Dedifferentiated amniotic fluid mesenchymal stem cell (primary cell): ENCODE measurements at regions not wholly inside any gene's neighbourhood (a gene's known extent, or its start where the extent isn't known, plus 50 kb on each side); places are given as distances from the start of the nearest gene placed in this dataset.
"Not testable (repeated sequence)": the region's sequence is repeated elsewhere in the genome, so short reads cannot be mapped to it uniquely, and the experiment has no call there.

ENCODE experiments used
- DNase-seq: peaks from one replicate; pipeline ENCODE4 v3.0.0-alpha.2; 2016; ENCODE audit errors: extremely low spot score

DNA sequence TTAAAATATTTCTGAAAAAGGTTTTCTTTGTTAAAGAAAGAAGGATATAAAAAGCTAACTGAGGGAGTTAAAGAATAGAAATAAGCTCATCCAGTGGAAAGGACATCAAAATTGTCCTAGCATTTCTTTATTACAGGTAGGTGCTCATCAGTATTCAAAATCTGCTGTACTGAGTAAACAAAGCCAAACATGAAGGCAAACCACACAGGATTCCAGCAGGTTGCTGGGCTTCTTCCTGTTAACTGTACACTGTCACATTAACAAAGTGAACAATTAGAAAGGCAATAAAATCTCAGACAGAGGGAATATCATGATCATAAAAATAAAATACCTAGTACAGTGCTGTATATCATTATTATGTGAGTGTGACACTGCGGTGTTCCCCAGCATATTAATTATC, 1541.0 kb downstream of the SLITRK5 start:
- no peak for DNase-seq

DNA sequence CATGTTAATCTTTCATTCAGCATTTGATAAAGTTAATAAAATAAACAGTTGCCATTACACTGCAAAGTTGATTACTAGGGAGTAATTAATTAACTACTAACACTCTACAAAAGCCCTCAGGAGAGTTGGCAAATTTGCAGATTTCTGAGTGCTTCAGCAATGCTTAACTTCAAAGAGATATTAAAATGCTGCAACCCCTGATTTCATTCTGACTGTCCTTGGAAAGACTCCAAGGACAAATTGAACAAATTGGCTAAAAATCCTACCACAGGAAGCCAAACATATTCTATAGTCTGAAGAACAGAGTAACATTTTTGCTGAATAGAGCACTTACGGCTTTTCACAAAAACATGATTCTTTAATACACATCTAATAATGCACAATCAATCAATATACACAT, 1543.0 kb downstream of the SLITRK5 start:
- no peak for DNase-seq

DNA sequence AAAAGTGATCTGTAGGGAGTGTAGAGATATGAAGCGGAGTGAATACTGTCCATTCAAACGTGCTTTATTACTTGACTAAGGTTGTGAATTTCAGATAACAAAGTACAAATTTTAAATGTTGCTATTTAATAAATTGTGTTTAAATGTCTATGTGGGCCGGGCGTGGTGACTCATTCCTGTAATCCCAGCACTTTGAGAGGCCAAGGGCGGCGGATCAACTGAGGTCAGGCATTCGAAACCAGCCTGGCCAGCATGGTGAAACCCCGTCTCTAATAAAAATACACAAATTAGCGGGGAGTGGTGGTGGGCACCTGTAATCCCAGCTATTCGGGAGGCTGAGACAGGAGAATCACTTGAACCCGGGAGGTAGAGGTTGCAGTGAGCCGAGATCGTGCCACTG, 1544.1 kb downstream of the SLITRK5 start:
- not testable (repeated sequence) for DNase-seq

DNA sequence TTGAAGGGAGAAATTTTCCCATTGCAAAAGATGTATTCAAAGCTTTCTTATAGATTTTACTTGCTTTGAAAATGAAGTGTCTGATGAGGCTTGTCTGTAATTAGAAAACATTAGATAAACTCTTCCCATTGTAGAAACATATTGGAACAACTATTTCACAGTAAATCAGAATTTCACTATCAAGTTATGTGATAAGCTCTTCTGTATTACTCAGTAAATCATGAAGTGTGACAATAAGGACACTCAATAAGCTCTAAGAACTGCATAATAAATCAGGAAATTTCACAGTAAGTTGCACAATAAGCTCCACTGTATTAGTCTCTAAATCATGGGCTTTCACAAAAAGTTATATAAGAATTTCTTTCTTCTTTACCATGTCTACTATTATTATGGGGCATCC, 1546.6 kb downstream of the SLITRK5 start:
- DNase-seq: no peak

DNA sequence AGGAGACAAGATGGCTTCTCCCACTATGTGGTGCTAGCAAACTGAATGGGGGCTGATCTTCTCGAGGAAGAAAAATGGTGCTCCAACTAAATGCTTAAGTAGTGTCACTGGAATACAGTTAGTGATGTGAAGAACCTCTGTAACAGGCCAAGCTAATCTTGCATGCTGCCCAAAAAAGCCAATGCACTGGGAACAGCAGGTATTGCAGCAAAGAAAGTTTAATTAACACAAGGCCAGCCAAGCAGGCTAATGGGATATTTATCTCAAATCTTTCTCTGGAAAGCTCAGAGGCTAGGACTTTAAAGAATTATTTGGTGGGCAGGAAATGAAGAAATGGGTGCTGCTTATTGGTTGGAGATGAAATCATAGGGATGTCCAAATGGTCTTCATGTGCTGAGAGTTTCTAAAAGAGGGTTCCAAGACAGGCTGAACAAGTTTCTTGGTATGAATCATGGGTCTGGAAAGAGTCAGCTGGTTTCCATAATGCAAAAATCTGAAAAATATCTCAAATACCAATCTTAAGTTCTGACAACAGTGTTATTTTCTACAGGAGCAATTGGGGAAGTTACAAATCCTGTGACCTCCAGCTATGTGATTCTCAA, 1550.5 kb downstream of the SLITRK5 start:
- no peak for DNase-seq

DNA sequence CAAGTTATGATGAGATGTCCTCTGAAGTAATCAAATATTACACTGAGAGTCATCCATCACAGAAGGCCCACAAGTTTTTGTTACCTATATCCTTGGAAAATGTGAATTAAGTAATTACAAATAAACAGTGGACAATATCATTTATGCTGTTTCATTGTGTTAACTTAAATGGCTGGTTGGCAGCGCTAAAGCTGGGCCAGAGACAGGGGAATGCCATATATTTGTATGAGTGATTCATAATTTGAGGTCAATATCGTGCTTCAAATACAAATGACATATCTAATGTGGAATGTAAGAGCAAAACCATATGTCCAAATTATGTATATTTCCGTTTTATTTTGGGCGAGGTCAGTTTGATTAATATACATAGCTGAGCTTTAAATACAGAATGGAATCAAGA, 1556.2 kb downstream of the SLITRK5 start:
- DNase-seq: no peak

DNA sequence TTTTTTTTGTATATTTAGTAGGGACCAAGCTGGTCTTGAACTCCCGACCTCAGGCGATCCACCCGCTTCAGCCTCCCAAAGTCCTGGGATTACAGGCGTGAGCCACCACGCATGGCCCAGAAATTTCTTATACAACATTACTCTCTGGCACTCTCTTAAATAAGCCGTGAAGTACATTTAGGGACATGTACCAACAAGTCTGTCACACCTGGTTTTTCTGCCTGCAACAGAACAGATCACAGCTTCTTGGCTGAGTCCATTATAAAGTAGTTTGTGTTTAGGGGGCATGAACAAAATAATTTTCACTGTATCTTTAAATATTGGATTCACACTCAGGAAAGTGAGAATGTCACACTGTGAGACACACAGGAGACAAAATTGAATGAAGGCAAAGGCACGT, 1567.3 kb downstream of the SLITRK5 start:
- no peak for DNase-seq

DNA sequence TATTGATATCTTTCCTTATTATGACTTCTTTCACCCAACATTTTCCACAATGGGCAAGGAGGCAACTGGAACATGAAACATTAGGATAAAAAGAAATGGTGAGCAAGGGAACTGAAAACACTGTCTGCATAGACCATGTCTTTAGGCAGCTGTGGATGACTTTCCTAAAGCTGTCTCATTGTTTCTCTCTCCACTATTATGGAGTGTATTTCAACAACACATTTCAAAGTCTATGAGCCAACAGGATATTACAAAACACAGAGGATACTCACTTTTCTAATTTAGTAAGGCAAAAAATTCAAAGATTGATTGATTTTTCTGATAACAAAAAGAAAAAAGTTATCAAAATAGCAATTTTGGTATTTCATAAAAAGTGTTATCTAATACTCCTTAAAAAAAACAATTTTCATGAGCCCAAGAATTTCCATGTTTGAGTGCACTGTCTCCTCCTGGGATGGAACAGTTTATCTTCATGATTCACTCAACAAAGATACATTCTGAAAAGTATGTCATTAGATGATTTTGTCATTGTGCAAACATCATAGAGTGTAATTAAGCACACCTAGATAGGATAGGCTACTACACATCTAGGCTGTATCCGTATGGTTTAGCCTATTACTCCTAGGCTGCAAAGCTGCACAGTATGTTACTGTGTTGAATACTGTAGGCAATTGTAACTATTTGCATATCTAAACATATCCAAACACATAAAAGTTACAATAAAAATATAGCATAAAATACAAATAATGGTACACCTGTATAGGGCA, 1568.4 kb downstream of the SLITRK5 start:
- DNase-seq: no peak

DNA sequence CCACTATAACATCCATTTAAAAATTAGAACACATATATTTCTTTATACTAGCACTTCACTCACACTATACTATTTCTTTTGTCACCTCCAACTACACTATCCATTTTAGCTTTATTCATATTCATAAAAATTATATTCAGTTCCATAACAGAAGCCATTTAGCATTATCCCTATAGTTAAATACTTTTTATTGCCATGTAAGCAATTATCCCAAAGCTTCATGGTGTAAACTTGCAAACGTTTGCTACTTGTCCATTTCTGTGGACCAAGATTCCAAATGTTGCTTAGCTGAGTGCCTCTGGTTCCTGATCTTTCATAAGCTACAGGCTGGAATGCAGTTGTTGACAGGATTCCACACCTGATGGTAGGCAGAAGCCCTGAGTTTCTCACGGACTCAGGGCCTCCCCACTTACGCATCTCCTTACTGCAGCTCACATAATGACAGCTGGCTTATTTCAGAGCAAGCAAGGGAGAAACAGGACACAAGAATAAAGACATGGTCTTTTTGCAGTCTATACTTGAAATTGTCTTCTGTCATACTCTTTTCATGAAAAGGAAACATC, 1584.8 kb downstream of the SLITRK5 start:
- DNase-seq: no peak

DNA sequence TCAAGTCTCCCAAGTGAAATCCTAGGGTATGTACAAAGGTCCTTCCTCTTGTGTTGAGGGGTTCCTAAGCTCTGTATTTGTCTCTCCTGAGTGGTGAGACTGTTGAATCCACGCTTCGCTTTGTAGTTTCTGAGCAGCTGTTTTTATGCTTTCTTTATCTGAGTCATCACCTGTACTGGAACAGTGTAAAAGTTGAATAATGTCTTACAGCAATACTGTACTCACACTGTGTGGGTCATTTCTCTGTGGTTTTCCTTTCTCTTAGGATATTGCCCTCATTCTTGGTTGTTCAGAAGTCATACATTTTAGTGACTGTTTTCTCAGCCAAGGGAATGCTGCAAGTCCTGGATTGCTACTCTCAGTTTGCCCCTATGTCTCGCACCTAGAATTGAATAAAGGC, 1596.6 kb downstream of the SLITRK5 start:
- DNase-seq: no peak

DNA sequence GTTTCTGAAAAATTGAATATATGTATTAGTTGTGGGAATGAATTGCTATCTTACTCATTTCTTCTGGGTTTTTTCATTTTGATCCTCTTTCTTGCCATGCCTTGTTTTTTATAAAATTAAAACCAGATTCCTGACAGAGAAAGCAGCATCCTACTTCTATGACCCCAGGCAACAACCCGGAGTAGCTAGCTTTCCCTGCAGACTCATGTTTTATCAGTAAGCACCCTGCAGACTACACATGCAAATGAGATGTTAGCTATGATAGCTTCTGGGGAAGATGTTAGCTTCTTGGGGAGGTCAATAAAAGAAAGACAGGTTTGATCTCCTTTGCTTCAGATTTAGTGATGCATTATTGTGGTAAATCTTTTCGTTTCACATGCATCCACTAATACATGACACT, 1598.6 kb downstream of the SLITRK5 start:
- no peak for DNase-seq

DNA sequence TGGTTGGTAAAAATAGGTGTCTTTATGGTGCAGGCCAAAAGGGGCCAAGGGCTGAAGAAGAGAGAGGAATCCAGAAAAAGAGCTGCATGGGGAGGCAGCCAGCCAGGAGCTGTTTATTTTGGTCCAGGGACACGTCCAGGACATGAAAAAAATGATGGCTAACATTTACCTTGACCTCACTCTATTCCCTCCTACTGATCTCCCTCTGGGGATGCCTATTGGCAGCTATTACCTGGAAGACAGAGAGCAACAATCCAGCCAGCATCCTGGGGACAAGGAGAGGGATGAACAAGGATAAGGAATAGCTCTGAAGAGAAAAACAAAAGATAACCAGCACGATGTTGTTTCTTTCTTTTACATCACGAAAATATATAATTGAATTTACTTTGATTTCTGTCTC, 1599.6 kb downstream of the SLITRK5 start:
- DNase-seq: no peak

DNA sequence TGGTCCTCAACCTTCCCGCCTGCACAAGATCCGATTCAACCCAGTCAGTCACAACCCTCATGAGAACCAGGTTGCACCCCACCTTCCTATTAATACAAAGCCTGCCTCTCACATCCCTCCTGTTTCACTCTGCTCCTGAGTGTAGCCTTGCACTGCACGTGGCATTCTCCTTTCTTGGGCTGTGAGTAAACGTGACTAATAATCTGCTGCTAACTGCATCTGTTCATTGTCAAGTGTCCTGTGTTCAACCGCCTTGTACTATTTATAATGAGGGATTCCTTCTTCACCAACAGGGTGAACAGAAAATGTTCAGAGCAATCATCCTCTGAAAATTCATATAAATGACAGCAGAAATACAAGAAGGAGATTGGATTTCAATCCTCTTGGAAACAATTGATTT, 1608.2 kb downstream of the SLITRK5 start:
- DNase-seq: no peak

DNA sequence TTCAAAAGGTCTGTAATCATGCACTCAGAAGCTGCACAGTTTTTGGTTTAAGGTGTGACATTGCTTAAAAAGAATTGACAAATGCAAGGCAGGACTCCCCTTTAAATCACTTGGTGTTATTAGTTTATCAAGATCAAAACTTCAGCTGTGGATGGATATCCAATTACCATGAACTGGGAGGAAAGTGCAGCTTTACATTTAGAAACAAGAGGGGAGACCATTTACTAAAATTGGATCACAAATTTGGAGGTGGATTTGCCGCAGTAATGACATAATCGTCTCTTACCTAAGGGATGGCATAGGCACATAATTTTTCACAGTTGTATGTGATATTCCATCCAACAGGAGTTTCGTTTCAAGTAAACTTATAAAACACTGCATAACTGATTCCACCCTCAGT, 1610.2 kb downstream of the SLITRK5 start:
- DNase-seq: no peak

DNA sequence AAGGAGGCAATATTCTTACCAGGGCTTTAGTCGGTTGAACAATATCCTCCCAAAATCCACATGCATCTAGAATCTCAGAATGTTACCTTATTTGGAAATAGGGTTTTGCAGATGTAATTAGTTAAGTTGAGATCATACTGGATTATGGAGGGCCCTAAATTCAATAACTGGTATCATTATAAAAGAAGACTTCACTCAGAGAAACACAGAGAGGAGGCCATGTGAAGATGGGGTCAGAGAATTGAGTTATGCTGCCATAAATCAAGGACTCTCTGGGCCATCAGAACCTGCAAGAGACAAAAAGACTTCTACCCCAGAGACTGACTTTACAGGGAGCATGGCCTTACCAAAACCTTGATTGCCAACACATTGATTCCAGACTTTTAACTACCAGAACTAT, 1611.1 kb downstream of the SLITRK5 start:
- no peak for DNase-seq

DNA sequence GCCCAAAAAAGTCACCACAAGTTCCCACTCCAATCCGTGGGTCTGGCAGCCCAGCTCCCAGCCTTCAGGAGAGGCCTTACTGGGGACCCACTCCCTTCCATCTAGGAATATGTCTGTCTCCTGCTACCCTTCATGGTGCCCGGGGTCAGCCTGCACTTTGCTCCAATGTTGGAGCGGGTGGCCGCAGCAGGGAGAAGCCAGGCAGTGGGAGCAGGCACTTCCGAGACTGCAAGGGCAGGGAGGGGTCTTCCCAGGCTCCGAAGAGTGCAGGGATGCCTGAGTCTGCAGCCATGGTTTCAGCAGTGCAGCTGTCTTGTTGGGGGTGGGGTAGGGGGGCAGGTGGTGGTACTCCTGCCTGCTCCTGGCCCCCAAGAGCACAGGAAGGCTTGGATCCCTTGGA, 1616.2 kb downstream of the SLITRK5 start:
- no peak for DNase-seq

DNA sequence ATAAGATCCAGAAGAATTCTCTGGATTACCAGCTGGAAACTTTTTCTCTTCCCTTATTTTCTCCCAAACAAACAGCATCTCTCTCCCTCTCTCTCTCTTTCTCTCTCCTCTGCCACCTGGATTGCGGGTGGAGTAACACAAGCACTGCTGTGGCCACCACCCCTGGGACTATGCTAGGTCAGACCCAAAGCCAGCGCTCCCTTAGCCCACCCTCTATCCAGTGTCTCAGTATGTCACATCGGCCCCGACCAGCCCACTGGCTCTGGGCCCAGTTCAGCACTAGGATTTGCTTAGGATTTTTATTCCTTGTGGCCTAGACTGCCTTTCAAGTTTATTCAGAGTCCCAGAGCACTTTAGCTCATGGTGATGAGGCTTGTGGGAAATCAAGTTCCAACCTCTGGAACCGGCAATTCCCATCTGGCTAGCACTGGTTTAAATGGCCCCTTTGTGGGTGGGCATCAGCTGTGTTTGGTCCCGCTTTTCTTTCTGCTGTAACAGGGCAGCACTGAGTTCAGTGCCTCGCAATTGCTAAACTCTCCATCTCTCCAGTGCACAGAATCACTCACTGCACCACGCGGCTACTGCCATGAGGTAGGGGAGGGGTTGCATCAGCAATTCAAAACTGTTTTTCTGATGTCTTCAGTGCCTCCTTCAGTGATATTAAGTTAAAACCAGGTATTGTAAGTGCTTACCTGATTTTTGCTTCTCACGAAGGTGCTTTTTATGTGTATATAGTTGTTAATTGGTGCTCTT, 1623.1 kb downstream of the SLITRK5 start:
- no peak for DNase-seq

DNA sequence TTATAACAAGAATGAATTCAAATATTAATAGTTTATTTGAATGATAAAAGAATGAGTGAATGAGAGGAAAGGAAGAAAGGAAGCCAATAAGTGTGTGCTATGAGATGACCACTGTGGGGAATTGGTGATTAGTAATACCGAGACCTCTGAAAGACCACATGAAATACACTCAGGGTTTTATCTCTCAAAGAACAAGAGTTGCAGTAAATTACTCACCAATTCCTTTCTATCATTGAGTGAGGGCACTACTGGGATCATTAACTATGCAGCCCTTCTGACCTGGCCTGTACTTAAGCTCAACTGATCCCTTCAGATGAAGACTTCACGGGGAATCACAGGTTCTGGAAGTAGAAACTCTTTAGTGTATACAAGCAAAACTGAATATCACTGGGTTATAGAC, 1636.1 kb downstream of the SLITRK5 start:
- DNase-seq: no peak

DNA sequence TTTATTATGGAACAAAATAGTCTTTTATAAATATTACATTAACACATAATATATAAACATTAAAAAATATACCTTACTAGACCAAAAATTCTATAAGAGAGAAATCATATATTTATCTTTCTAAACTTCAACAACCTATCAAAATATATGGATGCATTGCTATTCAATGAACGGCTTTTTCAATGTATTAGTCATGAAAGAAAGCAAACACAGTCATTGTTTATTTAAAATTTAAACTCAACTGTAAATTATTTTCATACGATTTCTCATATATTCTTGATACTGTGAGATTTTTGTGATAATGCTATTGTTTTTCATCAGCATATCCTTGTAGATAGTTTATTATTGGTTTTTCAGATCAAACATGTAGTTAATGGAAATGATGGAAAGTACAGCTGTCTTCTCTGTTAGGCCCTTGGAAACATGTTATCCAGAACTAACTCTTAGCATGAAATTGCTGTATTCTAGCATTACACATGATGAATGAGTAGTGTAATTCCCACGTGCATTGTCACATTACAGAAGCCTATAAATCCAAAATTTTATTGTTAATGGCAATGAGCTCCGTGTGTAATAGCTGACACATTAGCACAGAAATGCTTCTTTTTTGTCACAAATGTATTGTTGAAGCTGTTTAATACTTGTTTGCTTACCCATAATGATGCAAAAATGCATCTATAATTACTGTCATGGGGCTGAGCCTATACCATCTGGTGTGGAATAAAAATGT, 1639.9 kb downstream of the SLITRK5 start:
- DNase-seq: no peak

DNA sequence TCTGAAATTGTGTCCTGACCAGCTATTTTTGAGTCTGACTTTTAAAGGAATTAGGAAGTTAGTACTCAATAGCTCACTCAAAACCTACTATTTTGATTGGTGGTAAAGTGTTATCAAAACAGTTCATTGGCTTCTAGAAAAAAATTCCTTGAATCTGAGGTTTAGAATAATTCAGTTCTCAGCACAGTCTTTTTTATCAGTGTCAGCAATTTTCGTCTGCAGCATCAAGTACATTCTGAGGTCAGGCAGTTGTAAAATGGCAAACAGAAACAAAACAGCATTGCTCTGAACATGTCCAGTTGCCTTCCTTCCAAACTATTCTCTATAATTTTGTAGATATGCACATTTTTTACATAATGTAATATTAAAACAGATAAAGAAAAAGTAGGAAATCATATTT, 1644.1 kb downstream of the SLITRK5 start:
- DNase-seq: no peak

DNA sequence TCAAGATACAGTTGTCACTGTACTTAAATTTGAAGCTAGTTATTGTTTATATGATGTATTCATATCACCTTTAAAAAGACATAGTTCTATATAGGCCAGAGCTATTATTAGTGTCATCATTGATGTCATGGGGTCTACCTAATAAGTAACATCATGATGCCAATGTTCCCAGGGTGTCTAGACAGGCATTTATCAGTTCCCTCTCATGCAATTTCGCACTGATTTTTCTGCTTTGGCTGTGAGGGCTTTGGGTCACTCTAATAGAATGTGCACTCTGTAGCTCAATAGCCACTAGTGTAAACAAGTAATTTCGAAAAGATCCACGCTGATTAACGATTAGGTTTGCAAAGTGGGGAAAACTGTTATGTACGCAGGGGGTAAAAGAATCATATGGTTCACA, 1651.3 kb downstream of the SLITRK5 start:
- no peak for DNase-seq

DNA sequence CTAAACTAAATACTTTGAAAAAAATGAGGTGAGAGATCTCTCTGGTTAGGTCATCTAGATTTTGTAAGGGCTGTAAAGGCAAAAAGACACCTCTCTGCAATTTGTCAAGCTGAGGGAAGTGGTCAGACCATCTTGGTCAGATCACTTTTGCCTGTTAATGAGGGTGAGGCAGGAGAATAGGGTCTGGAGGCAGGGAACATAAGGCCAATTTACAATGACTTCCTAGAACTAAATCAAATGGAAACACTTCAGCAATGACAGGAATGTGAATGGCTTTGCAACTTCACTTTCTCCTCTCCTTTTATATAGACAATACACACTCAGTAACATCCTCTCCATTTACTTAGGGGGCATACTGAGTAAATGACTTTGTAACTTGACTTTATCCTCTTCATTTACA, 1653.4 kb downstream of the SLITRK5 start:
- no peak for DNase-seq
